ENCODE measurements at regions not wholly inside any gene's neighbourhood (a gene's known extent, or its start where the extent isn't known, plus 50 kb on each side); places are given as distances from the start of the nearest gene placed in this dataset.
A peak's percentile ranks its signal among the peaks of the same experiment; 100 is the strongest.
"Not testable (repeated sequence)": the region's sequence is repeated elsewhere in the genome, so short reads cannot be mapped to it uniquely, and the experiment has no call there.

- DNase-seq, result no peak
Measured at GRCh38 chr16:77060614-77061013, 130.4 kb upstream of the MON1B start.

GRCh38 chr16:77062878-77063675, 127.9 kb upstream of the MON1B start:
- peak in 1 of 58 donors; percentile 0 for DNase-seq

- DNase-seq, result no peak
Measured at GRCh38 chr16:77063676-77064016, 127.3 kb upstream of the MON1B start.

- no peak for DNase-seq
Measured at GRCh38 chr16:77064037-77064436, 127.0 kb upstream of the MON1B start.

- no peak for DNase-seq
Measured at GRCh38 chr16:77066896-77067496, 124.0 kb upstream of the MON1B start.

GRCh38 chr16:77067900-77068299, 123.1 kb upstream of the MON1B start:
- DNase-seq, result no peak

- DNase-seq, result no peak
Measured at GRCh38 chr16:77068402-77068801, 122.6 kb upstream of the MON1B start.

GRCh38 chr16:77069929-77070328, 121.1 kb upstream of the MON1B start:
- DNase-seq, result no peak

GRCh38 chr16:77070683-77071082, 120.3 kb upstream of the MON1B start:
- DNase-seq, result no peak

GRCh38 chr16:77076839-77077238, 114.2 kb upstream of the MON1B start:
- DNase-seq, result no peak

- DNase-seq, result no peak
Measured at GRCh38 chr16:77077256-77077922, 113.6 kb upstream of the MON1B start.

GRCh38 chr16:77085981-77086380, 105.0 kb upstream of the MON1B start:
- DNase-seq, result no peak

GRCh38 chr16:77090062-77090461, 100.9 kb upstream of the MON1B start:
- no peak for DNase-seq

- no peak for DNase-seq
Measured at GRCh38 chr16:77093309-77093708, 97.7 kb upstream of the MON1B start.

GRCh38 chr16:77093999-77094398, 97.0 kb upstream of the MON1B start:
- DNase-seq, result no peak

GRCh38 chr16:77111056-77111565, 79.9 kb upstream of the MON1B start:
- DNase-seq, result no peak

- no peak for DNase-seq
Measured at GRCh38 chr16:77112746-77113145, 78.2 kb upstream of the MON1B start.

- DNase-seq, result no peak
Measured at GRCh38 chr16:77113835-77114234, 77.2 kb upstream of the MON1B start.

GRCh38 chr16:77114361-77114760, 76.6 kb upstream of the MON1B start:
- DNase-seq, result not testable (repeated sequence)

- no peak for DNase-seq
Measured at GRCh38 chr16:77116856-77117255, 74.1 kb upstream of the MON1B start.

GRCh38 chr16:77117707-77118106, 73.3 kb upstream of the MON1B start:
- no peak for DNase-seq

- no peak for DNase-seq
Measured at GRCh38 chr16:77131398-77131797, 59.6 kb upstream of the MON1B start.

Measured in anterior cingulate cortex (tissue), 58 donors.